NCI-H2029 (cell line): ENCODE measurements at regions not wholly inside any gene's neighbourhood (a gene's known extent, or its start where the extent isn't known, plus 50 kb on each side); places are given as distances from the start of the nearest gene placed in this dataset.

Source experiments
- DNase-seq: peaks from one replicate; lab custom pipeline; 2025; lab: John Stamatoyannopoulos, UW

DNA sequence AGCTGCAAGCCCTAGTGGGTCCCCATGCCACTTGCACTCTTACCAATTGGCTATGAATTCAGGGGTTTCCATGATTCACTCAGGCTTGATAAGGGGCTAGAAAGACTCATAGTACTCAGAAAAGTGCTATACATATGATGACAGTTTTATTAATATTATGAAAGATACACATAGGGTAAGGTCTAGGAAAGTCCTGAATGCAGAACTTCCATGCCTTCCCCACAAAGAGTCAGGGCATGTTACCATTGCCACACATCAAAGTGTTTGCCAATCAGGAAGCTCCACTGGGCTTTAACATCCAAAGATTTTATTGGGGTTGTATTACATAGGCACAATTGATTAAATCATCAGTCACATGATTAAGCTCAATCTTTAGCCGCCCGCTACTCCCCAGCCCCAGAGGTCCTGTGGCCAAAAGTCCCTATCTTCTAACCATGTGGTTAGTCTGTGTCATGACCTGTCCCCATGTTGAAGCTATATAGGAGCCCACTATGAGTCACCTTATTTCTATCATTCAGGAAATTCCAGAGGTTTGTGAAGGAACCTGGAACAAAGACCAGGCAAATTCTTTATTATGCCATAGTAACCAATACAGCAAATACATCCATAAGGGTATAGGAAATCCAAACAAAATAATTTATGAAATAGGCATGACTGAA is 635.6 kb downstream of the STPG2 start:
- no peak for DNase-seq
